SH-SY5Y (cell line): ENCODE measurements at regions not wholly inside any gene's neighbourhood (a gene's known extent, or its start where the extent isn't known, plus 50 kb on each side); places are given as distances from the start of the nearest gene placed in this dataset.

Experiments used
- GATA2 ChIP-seq: IDR thresholded peaks from 2 replicates; pipeline ENCODE4 v1.6.1; 2011; ENCODE audit warnings: mild to moderate bottlenecking, low read depth, low read length
- GATA3 ChIP-seq: IDR thresholded peaks from 2 replicates; pipeline ENCODE4 v1.6.1; 2011; ENCODE audit warnings: low read depth, mild to moderate bottlenecking, low read length, moderate library complexity

- TF ChIP-seq GATA2: no peak
- TF ChIP-seq GATA3: no peak
Measured at GRCh38 chr10:47090903-47091302, 179.7 kb downstream of the PTPN20 start.
